IMR-90 (cell line): ENCODE measurements at regions not wholly inside any gene's neighbourhood (a gene's known extent, or its start where the extent isn't known, plus 50 kb on each side); places are given as distances from the start of the nearest gene placed in this dataset.

Experiments
- CEBPB ChIP-seq: IDR thresholded peaks from 2 replicates; pipeline ENCODE4 v1.6.1; 2012; ENCODE audit warnings: low read depth, low read length, improper control_type of control experiment
- CHD1 ChIP-seq: IDR thresholded peaks from 2 replicates; pipeline ENCODE4 v1.6.1; 2012; ENCODE audit warnings: low read depth, low read length, improper control_type of control experiment
- CTCF ChIP-seq: conservative IDR thresholded peaks from 2 replicates; pipeline ENCODE4 v1.5.1; 2012; ENCODE audit warnings: mild to moderate bottlenecking, low read depth, low read length, improper control_type of control experiment
- MAFK ChIP-seq: IDR thresholded peaks from 2 replicates; pipeline ENCODE4 v1.6.1; 2012; ENCODE audit warnings: low read depth, low read length, improper control_type of control experiment
- MAZ ChIP-seq: IDR thresholded peaks from 2 replicates; pipeline ENCODE4 v1.6.1; 2012; ENCODE audit warnings: low read depth, mild to moderate bottlenecking, low read length, improper control_type of control experiment, moderate library complexity, borderline replicate concordance
- POLR2A ChIP-seq: IDR thresholded peaks from 2 replicates; pipeline ENCODE4 v1.6.1; 2012; ENCODE audit warnings: mild to moderate bottlenecking, low read depth, low read length
- RAD21 ChIP-seq: IDR thresholded peaks from 2 replicates; pipeline ENCODE4 v1.6.1; 2012; ENCODE audit warnings: low read length, improper control_type of control experiment
- SMC3 ChIP-seq: fragments of 150-350 bp; IDR thresholded peaks from 2 replicates; pipeline ENCODE4 v1.6.1; 2016; ENCODE audit warnings: low read depth, mild to moderate bottlenecking, antibody characterized with exemption, low read length, moderate library complexity
- TF ChIP-seq, protein P1 (sequence below): fragments of 150-350 bp; IDR thresholded peaks from 2 replicates; pipeline ENCODE4 v1.6.1; 2016; ENCODE audit warnings: low read depth, mild to moderate bottlenecking, low read length, moderate library complexity, borderline replicate concordance

GRCh38 chr3:163664466-163664865 lies 1413.8 kb downstream of the SI start:
- TF ChIP-seq CTCF (no peak), MAFK (no peak), POLR2A (no peak), SMC3 (no peak), CHD1 (no peak), MAZ (no peak), RAD21 (no peak), CEBPB (no peak)
- TF ChIP-seq, protein P1, sequence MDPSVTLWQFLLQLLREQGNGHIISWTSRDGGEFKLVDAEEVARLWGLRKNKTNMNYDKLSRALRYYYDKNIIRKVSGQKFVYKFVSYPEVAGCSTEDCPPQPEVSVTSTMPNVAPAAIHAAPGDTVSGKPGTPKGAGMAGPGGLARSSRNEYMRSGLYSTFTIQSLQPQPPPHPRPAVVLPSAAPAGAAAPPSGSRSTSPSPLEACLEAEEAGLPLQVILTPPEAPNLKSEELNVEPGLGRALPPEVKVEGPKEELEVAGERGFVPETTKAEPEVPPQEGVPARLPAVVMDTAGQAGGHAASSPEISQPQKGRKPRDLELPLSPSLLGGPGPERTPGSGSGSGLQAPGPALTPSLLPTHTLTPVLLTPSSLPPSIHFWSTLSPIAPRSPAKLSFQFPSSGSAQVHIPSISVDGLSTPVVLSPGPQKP, result no peak
